ENCODE measurements at regions not wholly inside any gene's neighbourhood (a gene's known extent, or its start where the extent isn't known, plus 50 kb on each side); places are given as distances from the start of the nearest gene placed in this dataset.

DNA sequence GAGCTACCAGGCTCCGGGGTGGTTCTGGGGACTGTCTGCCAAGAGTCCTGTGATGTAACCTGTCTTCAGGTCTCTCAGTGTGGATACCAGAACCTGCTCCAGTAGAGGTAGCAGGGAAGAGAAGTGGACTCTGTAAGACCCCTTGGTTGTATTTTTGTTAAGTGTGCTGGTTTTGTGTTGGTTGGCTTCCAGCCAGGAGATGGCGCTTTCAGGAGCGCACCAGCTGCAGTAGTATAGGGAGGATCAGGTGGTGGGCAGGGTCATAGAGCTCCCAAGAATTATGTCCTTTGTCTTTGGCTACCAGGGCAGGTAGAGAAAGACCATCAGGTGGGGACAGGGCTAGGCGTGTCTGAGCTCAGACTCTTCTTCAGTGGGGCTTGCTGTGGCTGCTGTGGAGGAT lies 1147.2 kb upstream of the ADGRL4 start:
- TF ChIP-seq CTCF (IDR thresholded peaks at IDR 0.05; ENCODE audit: insufficient read depth, low read length, poor library complexity, severe bottlenecking): no peak
- TF ChIP-seq EZH2phosphoT487 (conservative IDR thresholded peaks at IDR 0.05; ENCODE audit: low read length): no peak

Measured in SU-DHL-6 (cell line).